ENCODE measurements at regions not wholly inside any gene's neighbourhood (a gene's known extent, or its start where the extent isn't known, plus 50 kb on each side); places are given as distances from the start of the nearest gene placed in this dataset.

- Mint-ChIP-seq H3K4me3 (no peak overlapping the region), H3K4me1 (ENCODE audit: low read depth) (no peaks in the 10 kb centered on the region), H3K27ac (no peak overlapping the region), H3K36me3 (no peaks in the 10 kb centered on the region), H3K27me3 (peaks cover 6% of the 10 kb centered on the region), H3K9me3 (no peaks in the 10 kb centered on the region)
- ChIA-PET POLR2A (no interaction called here), CTCF (no interaction called here)
- intact Hi-C loops (cut with micrococcal nuclease): no loop called here
- DNase-seq: no peak
Observed at GRCh38 chr12:4969405-4969804, 59.7 kb downstream of the KCNA1 start.

GRCh38 chr12:4974217-4974616, 64.5 kb downstream of the KCNA1 start:
- ChIA-PET CTCF (no interaction called here), POLR2A (no interaction called here)
- no peak overlapping the region for H3K4me3 Mint-ChIP-seq
- no peak overlapping the region for H3K27ac Mint-ChIP-seq
- peaks cover 9% of the 10 kb centered on the region for H3K27me3 Mint-ChIP-seq
- no peaks in the 10 kb centered on the region for H3K36me3 Mint-ChIP-seq
- no peaks in the 10 kb centered on the region for H3K9me3 Mint-ChIP-seq
- intact Hi-C loops (cut with micrococcal nuclease): no loop called here
- no peak for DNase-seq
- H3K4me1 Mint-ChIP-seq (ENCODE audit: low read depth): no peaks in the 10 kb centered on the region

GRCh38 chr12:4975574-4975973, 65.9 kb downstream of the KCNA1 start:
- H3K27me3 Mint-ChIP-seq: peaks cover 9% of the 10 kb centered on the region
- POLR2A ChIA-PET: no interaction called here
- CTCF ChIA-PET: interaction anchor here (1.0 to 1.4 kb wide), 2 partner anchors 118 to 120 kb away, joined by 3 to 4 read pairs; no protein-coding TSS in a partner anchor
- intact Hi-C loops (cut with micrococcal nuclease): no loop called here
- no peaks in the 10 kb centered on the region for H3K36me3 Mint-ChIP-seq
- no peak overlapping the region for H3K27ac Mint-ChIP-seq
- no peaks in the 10 kb centered on the region for H3K9me3 Mint-ChIP-seq
- H3K4me3 Mint-ChIP-seq: no peak overlapping the region
- DNase-seq: no peak
- no peaks in the 10 kb centered on the region for H3K4me1 Mint-ChIP-seq (ENCODE audit: low read depth)

GRCh38 chr12:4977102-4977501, 66.6 kb upstream of the KCNA5 start:
- intact Hi-C loops (cut with micrococcal nuclease): no loop called here
- POLR2A ChIA-PET: no interaction called here
- Mint-ChIP-seq H3K27me3 (peaks cover 8% of the 10 kb centered on the region), H3K27ac (no peak overlapping the region), H3K9me3 (no peaks in the 10 kb centered on the region), H3K36me3 (no peaks in the 10 kb centered on the region), H3K4me3 (no peak overlapping the region), H3K4me1 (ENCODE audit: low read depth) (no peaks in the 10 kb centered on the region)
- CTCF ChIA-PET: no interaction called here
- no peak for DNase-seq

- H3K9me3 Mint-ChIP-seq: no peaks in the 10 kb centered on the region
- H3K27me3 Mint-ChIP-seq: peaks cover 11% of the 10 kb centered on the region
- intact Hi-C loops (cut with micrococcal nuclease): no loop called here
- POLR2A ChIA-PET: no interaction called here
- DNase-seq: no peak
- no peaks in the 10 kb centered on the region for H3K36me3 Mint-ChIP-seq
- no peak overlapping the region for H3K4me3 Mint-ChIP-seq
- CTCF ChIA-PET: no interaction called here
- H3K4me1 Mint-ChIP-seq (ENCODE audit: low read depth): no peaks in the 10 kb centered on the region
- H3K27ac Mint-ChIP-seq: no peak overlapping the region
Observed at GRCh38 chr12:4978737-4979136, 64.9 kb upstream of the KCNA5 start.

GRCh38 chr12:4979737-4980136, 63.9 kb upstream of the KCNA5 start:
- Mint-ChIP-seq H3K9me3 (no peaks in the 10 kb centered on the region), H3K4me3 (no peak overlapping the region), H3K27ac (no peak overlapping the region), H3K4me1 (ENCODE audit: low read depth) (no peaks in the 10 kb centered on the region), H3K27me3 (peaks cover 11% of the 10 kb centered on the region), H3K36me3 (no peaks in the 10 kb centered on the region)
- POLR2A ChIA-PET: no interaction called here
- intact Hi-C loops (cut with micrococcal nuclease): no loop called here
- no peak for DNase-seq
- CTCF ChIA-PET: interaction anchor here (1.8 kb wide), 1 partner anchor 122 kb away, joined by 5 read pairs; no protein-coding TSS in a partner anchor

GRCh38 chr12:4984344-4984743, 59.3 kb upstream of the KCNA5 start:
- no peak for DNase-seq
- Mint-ChIP-seq H3K36me3 (no peaks in the 10 kb centered on the region), H3K4me3 (no peak overlapping the region), H3K9me3 (no peaks in the 10 kb centered on the region), H3K27me3 (peaks cover 11% of the 10 kb centered on the region), H3K27ac (no peak overlapping the region), H3K4me1 (ENCODE audit: low read depth) (no peaks in the 10 kb centered on the region)
- intact Hi-C loops (cut with micrococcal nuclease): no loop called here
- ChIA-PET CTCF (no interaction called here), POLR2A (no interaction called here)

- Mint-ChIP-seq H3K4me1 (ENCODE audit: low read depth) (no peaks in the 10 kb centered on the region), H3K27ac (no peak overlapping the region), H3K36me3 (no peaks in the 10 kb centered on the region), H3K27me3 (peaks cover 13% of the 10 kb centered on the region), H3K4me3 (no peak overlapping the region), H3K9me3 (no peaks in the 10 kb centered on the region)
- ChIA-PET POLR2A (no interaction called here), CTCF (no interaction called here)
- intact Hi-C loops (cut with micrococcal nuclease): no loop called here
- DNase-seq: no peak
Observed at GRCh38 chr12:4984971-4985370, 58.7 kb upstream of the KCNA5 start.

- ChIA-PET POLR2A (no interaction called here), CTCF (interaction anchor here (1.3 kb wide), 1 partner anchor 130 kb away, joined by 4 read pairs; no protein-coding TSS in a partner anchor)
- peaks cover 14% of the 10 kb centered on the region for H3K27me3 Mint-ChIP-seq
- H3K36me3 Mint-ChIP-seq: no peaks in the 10 kb centered on the region
- H3K4me3 Mint-ChIP-seq: no peak overlapping the region
- no peak overlapping the region for H3K27ac Mint-ChIP-seq
- no peak for DNase-seq
- intact Hi-C loops (cut with micrococcal nuclease): no loop called here
- no peaks in the 10 kb centered on the region for H3K9me3 Mint-ChIP-seq
- no peaks in the 10 kb centered on the region for H3K4me1 Mint-ChIP-seq (ENCODE audit: low read depth)
Observed at GRCh38 chr12:4985820-4986219, 57.9 kb upstream of the KCNA5 start.

GRCh38 chr12:4987076-4988046, 56.3 kb upstream of the KCNA5 start:
- DNase-seq: no peak
- no peak overlapping the region for H3K4me3 Mint-ChIP-seq
- ChIA-PET CTCF (interaction anchor here (1.0 to 1.3 kb wide), 2 partner anchors 14 to 132 kb away, joined by 4 read pairs; no protein-coding TSS in a partner anchor), POLR2A (no interaction called here)
- H3K9me3 Mint-ChIP-seq: no peaks in the 10 kb centered on the region
- H3K27ac Mint-ChIP-seq: no peak overlapping the region
- peaks cover 16% of the 10 kb centered on the region for H3K27me3 Mint-ChIP-seq
- no peaks in the 10 kb centered on the region for H3K36me3 Mint-ChIP-seq
- no peaks in the 10 kb centered on the region for H3K4me1 Mint-ChIP-seq (ENCODE audit: low read depth)
- intact Hi-C loops (cut with micrococcal nuclease): no loop called here

- Mint-ChIP-seq H3K4me1 (ENCODE audit: low read depth) (no peaks in the 10 kb centered on the region), H3K9me3 (no peaks in the 10 kb centered on the region), H3K27me3 (peaks cover 30% of the 10 kb centered on the region), H3K27ac (no peak overlapping the region), H3K4me3 (no peak overlapping the region), H3K36me3 (no peaks in the 10 kb centered on the region)
- intact Hi-C loops (cut with micrococcal nuclease): no loop called here
- CTCF ChIA-PET: no interaction called here
- POLR2A ChIA-PET: no interaction called here
- DNase-seq: no peak
Observed at GRCh38 chr12:4991373-4991772, 52.3 kb upstream of the KCNA5 start.

GRCh38 chr12:4991801-4992200, 51.9 kb upstream of the KCNA5 start:
- no peaks in the 10 kb centered on the region for H3K4me1 Mint-ChIP-seq (ENCODE audit: low read depth)
- no peaks in the 10 kb centered on the region for H3K36me3 Mint-ChIP-seq
- no peak overlapping the region for H3K27ac Mint-ChIP-seq
- intact Hi-C loops (cut with micrococcal nuclease): no loop called here
- H3K27me3 Mint-ChIP-seq: peaks cover 31% of the 10 kb centered on the region
- H3K9me3 Mint-ChIP-seq: no peaks in the 10 kb centered on the region
- H3K4me3 Mint-ChIP-seq: no peak overlapping the region
- CTCF ChIA-PET: interaction anchor here (0.8 to 1.0 kb wide), 2 partner anchors 137 to 143 kb away, joined by 3 to 4 read pairs; no protein-coding TSS in a partner anchor
- POLR2A ChIA-PET: no interaction called here
- DNase-seq: no peak

GRCh38 chr12:4992871-4993270, 50.8 kb upstream of the KCNA5 start:
- ChIA-PET POLR2A (no interaction called here), CTCF (interaction anchor here (0.8 to 1.0 kb wide), 2 partner anchors 138 to 142 kb away, joined by 3 to 4 read pairs; no protein-coding TSS in a partner anchor)
- no peak for DNase-seq
- H3K27ac Mint-ChIP-seq: no peak overlapping the region
- H3K9me3 Mint-ChIP-seq: no peaks in the 10 kb centered on the region
- no peaks in the 10 kb centered on the region for H3K4me1 Mint-ChIP-seq (ENCODE audit: low read depth)
- H3K27me3 Mint-ChIP-seq: peaks cover 28% of the 10 kb centered on the region
- H3K36me3 Mint-ChIP-seq: no peaks in the 10 kb centered on the region
- no peak overlapping the region for H3K4me3 Mint-ChIP-seq
- intact Hi-C loops (cut with micrococcal nuclease): no loop called here
